ENCODE measurements at regions not wholly inside any gene's neighbourhood (a gene's known extent, or its start where the extent isn't known, plus 50 kb on each side); places are given as distances from the start of the nearest gene placed in this dataset.

DNA sequence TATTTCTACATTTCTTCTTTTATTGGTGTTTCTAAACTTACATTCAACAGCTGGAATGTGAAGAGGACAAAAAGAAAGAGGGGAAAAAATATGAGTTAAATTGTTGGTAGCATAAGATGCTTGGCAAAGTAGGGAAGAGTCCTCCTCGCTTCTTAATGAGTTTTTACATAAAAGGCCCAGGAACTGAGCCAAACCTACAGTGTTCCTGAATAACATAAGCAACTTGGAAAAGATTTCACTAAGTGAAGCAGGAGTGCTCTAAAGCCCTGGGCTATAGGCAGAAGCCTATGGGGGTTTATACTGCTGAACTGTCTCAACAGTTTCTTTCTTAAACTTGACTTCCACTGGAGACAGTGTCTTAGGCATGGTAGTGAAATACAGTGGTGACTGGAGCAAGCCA lies 115.0 kb upstream of the USP25 start:
- H3K9me3 ChIP-seq, result peaks cover 0 to 17% (median 0%) of the 10 kb centered on the region in 11 donors
- H3K27ac ChIP-seq, result no peak overlapping the region
- H3K27me3 ChIP-seq, result no peaks in the 10 kb centered on the region
- ATAC-seq (no peak), DNase-seq (no peak)
- no peak overlapping the region for H3K4me3 ChIP-seq
- TF ChIP-seq CTCF (IDR thresholded peaks at IDR 0.05), result no peak
- intact Hi-C loops (cut with DNase I), result no loop called here
- no peaks in the 10 kb centered on the region for H3K36me3 ChIP-seq
- 59 to 72% methylated on average over 1 of the region's 1 CpG for WGBS, 2 donors
- H3K4me1 ChIP-seq, result no peaks in the 10 kb centered on the region

GRCh38 chr21:15616864-15617574 lies 112.8 kb upstream of the USP25 start:
- peaks cover 0 to 5% (median 0%) of the 10 kb centered on the region in 11 donors for H3K9me3 ChIP-seq
- DNase-seq (no peak), ATAC-seq (no peak)
- no peak for TF ChIP-seq CTCF (IDR thresholded peaks at IDR 0.05)
- H3K27me3 ChIP-seq, result no peaks in the 10 kb centered on the region
- no peaks in the 10 kb centered on the region for H3K4me1 ChIP-seq
- H3K27ac ChIP-seq, result no peak overlapping the region
- H3K4me3 ChIP-seq, result no peak overlapping the region
- 65 to 69% methylated on average over 2 of the region's 2 CpGs for WGBS, 2 donors
- intact Hi-C loops (cut with DNase I), result no loop called here
- no peaks in the 10 kb centered on the region for H3K36me3 ChIP-seq

DNA sequence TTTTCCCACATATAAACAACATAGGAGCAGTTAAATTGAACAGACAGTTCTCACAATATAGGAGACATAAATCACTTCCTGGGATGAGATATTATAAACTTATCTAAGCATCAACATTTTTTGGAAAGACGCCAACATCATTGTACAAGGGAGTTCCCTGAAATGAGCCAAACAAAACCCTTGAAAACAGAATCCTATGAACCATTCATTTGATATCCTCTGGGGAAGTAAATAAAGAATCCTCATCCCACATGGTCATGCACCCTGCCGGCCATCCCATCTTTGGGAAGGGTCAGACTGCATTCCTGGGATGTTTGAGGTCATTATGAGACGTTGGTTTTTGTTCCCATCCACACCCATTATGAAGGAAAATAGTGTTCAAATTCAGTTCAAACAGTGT lies 111.8 kb upstream of the USP25 start:
- H3K4me1 ChIP-seq, result no peaks in the 10 kb centered on the region
- no peak for TF ChIP-seq CTCF (IDR thresholded peaks at IDR 0.05)
- H3K36me3 ChIP-seq, result no peaks in the 10 kb centered on the region
- no peaks in the 10 kb centered on the region for H3K9me3 ChIP-seq
- ATAC-seq (no peak), DNase-seq (no peak)
- no peaks in the 10 kb centered on the region for H3K27me3 ChIP-seq
- intact Hi-C loops (cut with DNase I), result no loop called here
- no peak overlapping the region for H3K27ac ChIP-seq
- WGBS, 2 donors, result 37 to 48% methylated on average over 3 of the region's 3 CpGs
- H3K4me3 ChIP-seq, result no peak overlapping the region

DNA sequence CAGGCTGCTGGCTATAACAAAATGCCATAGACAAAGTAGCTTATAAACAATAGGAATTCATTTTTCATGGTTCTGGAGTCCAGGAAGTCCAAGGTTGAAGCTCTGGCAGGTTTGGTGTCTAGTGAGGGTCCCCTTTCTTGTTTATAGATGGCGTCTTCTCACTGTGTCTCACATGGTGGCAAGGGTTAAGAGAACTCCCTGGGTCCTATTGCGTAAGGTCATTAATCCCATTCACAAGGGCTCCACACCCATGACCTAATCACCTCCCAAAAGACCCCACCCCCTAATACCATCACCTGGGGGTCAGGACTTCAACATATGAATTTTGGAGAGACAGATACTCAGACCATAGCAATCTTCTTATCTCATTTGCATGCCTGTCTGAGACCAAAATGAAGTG lies 108.9 kb upstream of the USP25 start:
- Histone ChIP-seq H3K9me3 (no peaks in the 10 kb centered on the region), H3K36me3 (no peaks in the 10 kb centered on the region), H3K27me3 (no peaks in the 10 kb centered on the region), H3K4me3 (no peak overlapping the region), H3K4me1 (no peaks in the 10 kb centered on the region), H3K27ac (no peak overlapping the region)
- WGBS, 2 donors, result 95 to 96% methylated on average over 2 of the region's 2 CpGs
- intact Hi-C loops (cut with DNase I), result no loop called here
- TF ChIP-seq CTCF (IDR thresholded peaks at IDR 0.05), result no peak
- no peak for DNase-seq
- ATAC-seq, result no peak
